Embryonic facial prominence (tissue), 1 donor: ENCODE measurements at regions not wholly inside any gene's neighbourhood (a gene's known extent, or its start where the extent isn't known, plus 50 kb on each side); places are given as distances from the start of the nearest gene placed in this dataset.

Experiments
- DNase-seq: peaks from one replicate; pipeline ENCODE4 v3.0.0-alpha.2; 2016; ENCODE audit errors: extremely low spot score

DNA sequence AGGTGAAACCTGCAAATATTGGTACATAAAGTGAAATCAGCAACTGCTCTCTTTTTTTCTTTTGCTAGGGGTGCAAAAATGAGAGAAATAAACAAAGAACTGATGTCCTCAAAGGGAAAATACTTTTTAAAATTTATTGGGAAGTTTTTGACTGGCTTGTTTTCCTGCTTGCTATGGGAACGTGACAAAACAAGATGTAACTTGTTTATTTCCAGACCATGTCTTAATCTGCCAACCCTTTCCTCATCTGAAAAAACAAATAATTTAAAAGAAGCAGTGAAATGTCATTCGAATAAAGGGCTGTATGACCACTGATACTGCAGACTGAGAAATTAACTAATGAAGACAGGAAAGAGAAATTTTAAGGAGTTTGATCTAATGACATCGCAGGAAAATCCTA, 221.9 kb downstream of the CBLN4 start:
- DNase-seq, result no peak

DNA sequence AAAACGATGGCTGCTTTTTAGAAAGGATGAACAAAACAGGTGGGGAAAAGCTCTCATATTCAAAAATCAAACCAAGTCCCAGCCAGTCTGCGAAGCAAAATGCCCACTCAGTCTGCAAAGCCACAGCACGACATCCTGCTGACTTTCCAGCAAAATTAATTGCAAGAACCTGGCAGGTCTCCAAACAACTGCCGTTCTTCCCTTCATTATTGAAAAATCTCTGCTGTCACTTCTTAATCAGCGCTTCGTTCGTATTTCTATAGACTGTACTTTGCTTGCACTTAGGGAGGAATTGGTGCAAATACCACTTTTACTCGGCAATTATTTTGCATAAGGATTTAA, 222.4 kb downstream of the CBLN4 start:
- no peak for DNase-seq

DNA sequence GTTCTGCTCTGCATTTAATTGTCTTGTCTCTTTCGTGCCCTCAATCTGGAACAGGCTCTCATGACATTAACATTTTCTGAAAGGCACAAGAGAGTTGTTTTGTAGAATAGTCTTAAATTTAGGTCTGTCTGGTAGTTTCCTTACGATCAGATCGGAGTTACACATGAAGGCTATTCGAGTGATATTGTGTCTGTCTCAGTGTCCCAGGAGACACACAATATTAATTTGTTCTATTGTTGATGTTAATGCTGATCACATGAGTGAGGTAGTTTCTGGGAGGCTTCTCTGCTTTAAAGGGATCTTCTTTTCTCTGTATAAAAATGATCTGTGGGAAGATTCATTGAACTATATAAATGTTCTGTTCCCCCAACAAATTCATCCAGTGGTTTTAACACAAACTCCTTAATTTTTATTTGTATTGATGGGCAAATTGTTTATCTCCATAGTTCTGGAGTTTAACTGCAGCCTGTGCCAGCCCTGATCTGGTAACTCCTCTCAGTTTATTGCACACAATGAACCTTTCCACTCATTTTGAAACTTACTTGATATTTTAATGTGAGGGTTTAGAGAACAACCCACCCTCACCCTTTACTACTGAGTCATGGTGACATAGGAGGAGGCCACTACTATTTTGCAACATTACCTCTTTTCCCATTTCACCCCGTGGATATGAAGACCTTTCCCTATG, 223.0 kb downstream of the CBLN4 start:
- DNase-seq, result no peak

DNA sequence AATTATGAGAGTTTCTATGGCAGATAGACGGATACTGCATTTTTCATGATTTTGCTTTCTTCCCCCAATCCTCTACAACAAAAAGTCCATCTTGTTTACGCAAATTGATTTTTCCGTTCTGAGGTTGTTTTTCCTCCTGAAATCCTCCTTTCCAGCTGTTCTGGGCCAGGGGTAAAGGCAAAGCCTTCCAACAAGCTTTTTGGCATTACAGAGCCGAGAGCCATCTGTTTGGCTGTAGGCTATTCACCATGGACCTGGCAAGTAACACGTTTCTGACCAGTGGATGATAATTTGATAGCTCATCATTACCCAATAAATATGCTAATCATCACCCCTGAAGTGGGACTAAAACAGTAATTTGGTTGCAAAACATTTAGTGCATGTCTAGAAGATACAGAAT, 226.5 kb downstream of the CBLN4 start:
- DNase-seq, result no peak

DNA sequence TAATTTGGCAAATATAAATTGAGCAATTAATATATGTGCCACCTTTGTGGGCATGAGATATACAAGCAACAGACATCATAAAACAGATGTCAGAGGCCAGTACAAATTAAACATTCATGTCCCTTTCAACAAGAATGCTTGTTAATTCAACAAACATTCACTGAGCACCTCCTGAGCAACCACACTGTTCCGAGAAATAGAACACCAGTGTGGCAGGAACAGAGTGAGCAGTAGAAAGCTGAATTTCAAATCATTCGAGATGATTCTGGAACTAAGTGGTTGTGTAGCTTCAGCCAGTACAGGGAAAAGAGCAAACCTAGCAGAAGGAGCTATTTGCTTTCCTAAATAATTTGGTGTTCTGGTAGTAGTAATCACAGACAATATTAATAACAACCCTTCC, 227.7 kb downstream of the CBLN4 start:
- no peak for DNase-seq

DNA sequence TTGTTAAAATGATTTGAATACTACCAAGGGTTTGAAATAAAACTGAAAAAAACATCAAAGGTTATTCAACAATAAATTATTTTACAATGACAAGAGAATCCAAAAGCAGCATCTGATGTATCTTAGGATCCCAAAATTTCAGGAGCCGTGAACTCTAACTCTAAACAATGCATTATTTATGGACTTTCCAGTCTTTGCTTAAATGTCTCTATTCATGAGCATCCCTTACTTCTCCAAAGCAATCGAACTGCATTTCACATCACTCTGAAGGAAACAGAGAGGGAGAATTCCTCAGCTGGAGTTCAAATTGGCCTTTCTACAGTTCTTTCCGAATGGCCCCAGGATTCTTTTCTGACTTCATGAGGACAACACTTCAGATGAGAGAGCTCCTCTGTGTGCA, 229.1 kb downstream of the CBLN4 start:
- no peak for DNase-seq

DNA sequence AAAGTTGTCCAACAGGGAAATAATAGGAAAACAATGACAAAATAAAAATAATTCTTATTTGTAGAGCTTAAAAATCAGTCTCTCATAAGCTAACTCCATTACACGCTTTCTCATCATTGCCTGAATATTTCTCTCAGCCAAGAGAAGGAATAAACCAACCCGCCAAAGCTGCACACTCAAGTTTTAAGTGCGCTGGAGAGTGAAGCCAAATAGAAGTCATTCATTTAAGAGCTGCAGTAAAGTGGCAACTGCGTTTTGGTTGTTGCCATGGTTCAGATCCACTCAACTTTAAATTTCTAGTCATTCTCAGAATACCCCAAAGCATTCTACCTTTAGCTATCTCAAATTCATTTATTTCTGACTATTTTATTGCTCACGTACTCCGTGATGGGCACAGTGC, 230.7 kb downstream of the CBLN4 start:
- no peak for DNase-seq

DNA sequence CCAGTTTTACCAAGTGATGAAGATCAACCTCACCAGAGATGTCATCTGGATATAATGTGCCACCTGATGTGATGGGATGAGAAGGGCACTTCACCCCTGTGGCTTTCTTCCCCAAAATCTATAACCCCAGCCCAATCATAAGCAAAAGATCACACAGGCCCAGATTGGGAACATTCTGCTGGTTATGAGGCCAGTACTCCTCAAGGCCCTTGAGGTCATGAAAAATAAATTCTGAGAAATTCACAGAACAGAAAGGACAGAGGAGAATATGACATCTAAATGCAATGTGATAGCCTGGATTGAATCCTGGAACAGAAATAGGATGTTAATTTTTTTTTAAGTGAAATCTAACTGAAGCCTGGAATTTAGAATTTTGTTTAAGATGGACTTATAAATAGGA, 243.5 kb downstream of the CBLN4 start:
- DNase-seq, result no peak

DNA sequence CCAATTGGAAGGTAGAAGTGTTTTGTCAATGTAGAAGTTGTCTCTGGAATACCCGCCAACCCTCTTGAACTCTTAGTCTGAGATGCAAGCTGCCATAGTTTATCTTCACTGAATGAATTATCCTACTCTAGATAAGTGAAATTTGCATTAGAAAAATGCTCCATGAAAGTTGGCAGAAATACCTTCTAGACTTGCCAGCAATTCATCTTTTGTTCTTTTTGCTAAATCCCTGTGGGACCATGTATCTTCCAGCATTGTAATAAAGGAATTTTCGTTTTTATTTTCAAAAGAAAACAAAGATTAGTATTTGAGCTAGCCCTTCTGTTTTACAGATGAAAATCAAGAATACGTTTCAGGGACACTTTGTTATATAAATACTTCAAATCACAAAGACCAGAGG, 244.2 kb downstream of the CBLN4 start:
- DNase-seq, result no peak

DNA sequence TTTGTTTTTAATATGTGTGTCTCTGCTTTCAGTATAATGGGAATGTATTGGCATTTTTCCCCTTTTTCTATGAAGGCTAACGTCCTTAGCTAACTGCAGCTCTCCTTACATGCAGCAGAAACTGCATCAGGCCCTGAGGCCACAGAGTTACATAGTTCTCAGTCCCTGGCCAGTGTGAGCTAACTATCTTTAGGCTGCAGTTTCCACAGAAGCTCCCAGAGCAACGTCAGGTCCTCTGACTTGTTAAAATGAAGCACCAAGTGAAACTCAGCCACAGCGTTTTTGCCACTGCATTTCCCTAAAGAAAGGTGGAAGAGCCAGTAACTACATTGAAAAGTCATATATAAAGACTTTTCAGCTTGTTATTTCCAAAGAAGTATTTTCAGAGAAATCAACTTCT, 244.7 kb downstream of the CBLN4 start:
- DNase-seq, result no peak

DNA sequence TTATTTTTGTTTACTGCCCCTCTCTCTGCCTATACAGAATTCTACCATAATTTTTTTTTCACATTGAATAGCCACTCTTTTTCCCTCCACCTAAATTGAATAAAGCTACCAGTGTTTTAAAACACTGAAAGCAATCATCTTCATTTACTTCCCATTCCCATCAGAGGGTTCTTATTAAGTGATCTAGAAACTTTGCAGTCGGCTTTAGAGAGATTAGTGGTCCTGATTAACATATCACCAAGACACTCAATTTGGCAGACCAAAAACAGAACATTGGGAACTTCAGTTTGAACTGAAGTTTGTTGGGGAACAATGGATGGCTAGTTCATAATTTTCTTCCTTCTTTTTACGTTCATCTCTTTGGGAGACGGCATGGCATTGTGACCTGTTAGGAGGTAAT, 249.5 kb downstream of the CBLN4 start:
- DNase-seq, result no peak

DNA sequence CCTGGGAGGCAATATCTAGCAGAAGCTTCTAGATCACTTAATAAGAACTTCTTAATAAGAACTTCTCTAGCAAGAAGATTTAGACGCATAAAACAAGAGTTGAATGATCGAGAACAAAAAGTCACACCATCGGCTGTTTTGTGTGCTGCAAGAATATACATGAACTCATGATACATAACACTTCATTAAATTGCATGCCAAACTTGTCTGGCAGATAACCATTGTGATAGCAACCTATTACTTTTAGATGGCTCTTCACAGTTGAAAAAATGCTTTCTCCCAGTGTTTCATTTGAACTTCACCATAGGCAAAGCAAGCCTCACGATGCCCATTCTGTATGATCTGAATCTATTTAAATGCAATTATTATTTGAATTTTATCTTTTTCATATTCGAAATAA, 249.9 kb downstream of the CBLN4 start:
- no peak for DNase-seq

DNA sequence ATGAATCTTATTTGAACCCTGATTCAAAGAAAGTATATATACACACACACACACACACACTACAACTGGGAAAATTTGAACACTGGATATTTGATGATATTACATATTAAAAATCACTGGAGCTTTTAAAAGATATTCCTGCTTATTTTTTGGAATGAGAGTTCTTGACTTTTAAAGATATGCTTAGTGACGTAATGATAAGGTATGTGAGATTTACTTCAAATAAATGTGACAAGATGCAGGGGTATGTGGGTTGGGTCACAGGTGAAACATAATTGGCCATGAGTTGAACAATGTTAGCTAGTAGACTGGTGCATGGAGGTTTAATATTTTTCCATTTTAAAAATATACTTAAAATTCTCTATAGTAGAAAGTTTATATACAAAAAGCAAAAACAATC, 258.6 kb downstream of the CBLN4 start:
- no peak for DNase-seq

DNA sequence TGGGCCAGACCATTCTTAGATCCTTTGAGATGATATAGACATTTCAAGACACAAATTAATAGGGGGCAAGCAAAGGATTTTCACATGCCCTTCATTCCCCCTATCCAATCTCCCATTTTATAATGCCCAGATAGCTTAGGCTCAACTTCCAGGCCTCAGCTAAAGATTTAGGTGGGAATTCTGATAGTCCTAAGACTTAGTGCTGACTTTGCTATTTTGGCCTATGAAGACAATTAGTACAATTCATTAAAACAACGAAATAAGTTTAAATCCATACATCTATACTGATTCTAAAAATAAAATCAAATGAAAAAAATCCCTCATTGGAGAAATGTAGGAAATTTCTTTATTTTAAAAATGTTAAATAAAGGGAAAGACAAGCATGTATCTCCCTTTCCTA, 259.5 kb downstream of the CBLN4 start:
- no peak for DNase-seq

DNA sequence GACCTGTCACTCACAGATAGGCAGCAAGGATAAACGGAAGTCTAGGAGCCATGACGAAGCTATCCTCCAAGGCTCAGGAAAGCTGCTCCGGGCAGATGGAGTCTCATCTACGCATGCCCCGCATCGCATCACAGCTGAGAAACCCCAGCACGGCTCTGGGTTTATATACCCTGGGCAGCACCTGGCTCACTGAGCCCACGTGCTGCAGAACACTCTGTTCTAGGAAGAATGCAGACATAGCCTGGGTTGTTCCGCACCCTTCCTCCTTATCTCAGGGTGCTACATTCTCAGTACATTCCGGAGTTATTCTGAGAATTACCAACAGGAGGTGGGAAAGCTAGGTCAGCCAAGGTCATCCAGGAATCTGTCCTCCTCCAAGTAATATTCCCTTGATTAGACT, 260.4 kb downstream of the CBLN4 start:
- DNase-seq, result no peak

DNA sequence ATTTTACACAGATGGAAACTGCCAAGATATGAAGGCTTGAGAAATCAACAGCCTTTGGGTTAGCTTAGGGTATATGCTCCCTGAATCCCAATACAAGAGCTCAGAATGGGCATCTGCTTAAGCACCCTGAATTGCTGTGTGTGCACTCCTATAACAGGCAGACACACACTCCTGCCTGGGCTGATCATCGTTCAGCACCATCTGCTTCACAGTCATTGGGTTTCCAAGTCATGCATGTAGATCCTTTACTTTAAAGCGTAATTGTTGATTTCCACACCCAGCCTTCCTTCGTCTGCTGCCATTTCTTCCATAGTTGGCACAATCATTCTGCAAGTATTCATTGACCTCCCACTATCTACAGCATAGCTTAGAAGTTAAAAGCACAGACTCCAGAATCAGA, 263.5 kb downstream of the CBLN4 start:
- DNase-seq, result no peak

DNA sequence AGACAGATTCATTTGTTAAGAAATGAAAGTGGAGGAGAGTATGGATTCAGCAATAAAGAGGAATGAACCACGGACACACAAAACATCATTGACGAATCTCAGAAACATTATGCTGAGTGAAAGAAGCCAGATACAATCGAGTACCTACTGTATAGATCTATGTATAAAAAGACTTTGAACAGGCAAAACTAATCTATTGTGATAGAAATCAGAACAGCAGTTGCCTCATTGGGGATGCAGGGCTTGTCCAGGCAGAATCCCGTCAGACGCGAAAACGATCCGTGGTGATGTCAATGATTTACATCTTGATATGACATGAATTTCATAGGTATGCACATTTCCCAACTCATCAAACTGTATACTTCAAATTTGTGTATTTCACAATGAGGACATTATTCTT, 265.2 kb downstream of the CBLN4 start:
- DNase-seq, result no peak

DNA sequence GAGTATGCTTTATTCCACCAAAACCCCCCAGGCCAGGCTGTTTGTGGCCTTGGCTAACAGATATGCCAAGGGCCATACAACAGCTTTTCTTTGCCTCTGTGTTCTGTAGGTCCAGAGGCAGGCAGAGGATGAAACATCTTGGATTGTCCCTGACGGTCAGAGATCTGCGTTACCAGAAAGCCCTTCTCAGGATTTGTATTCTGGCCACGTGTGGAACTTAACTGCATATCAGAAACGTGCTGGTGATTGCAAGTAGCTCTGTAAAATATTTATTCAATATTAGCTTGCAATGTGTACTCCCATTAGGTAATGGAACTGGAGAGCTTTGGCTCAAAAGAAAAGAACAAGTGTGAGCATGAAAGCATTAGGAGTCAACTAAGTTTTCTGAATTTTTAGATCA, 275.0 kb downstream of the CBLN4 start:
- DNase-seq, result no peak

DNA sequence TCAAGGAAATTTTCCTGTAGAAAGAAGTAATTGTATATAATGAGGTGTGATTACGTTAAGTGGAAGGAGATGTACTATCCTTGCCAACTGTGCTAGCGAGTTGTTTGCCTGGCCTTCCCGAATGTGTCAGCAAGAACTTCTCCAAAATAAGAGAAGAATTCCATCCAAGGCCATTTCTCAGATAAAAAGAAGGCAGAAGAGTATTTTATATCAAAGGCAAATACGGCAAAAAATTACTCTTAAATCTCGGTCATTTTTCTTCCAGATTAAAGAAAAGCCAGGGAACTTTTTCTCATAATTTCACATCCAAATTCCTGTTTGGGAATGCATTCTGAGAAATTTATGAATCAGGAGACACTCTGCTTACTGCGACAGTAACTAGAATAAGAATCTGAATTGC, 290.6 kb downstream of the CBLN4 start:
- DNase-seq, result no peak

DNA sequence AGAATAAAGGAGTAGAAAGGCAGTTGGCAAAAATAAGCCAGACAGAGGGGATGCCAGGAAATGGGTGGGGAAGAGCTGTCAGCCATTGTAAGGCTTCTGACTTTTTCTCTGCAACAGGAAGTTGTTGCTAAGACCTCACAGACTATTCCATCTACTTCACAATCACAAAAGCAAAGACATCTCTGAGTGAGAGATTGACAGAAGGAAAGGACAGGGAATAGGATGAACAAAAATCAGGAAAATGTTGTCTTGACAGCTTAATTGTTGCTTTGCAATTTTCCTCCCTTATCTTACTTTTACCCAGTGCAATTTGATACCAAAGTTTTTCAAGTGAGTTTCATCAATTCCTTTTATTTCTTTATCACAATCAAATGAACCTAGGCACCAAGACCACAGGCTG, 291.2 kb downstream of the CBLN4 start:
- no peak for DNase-seq

DNA sequence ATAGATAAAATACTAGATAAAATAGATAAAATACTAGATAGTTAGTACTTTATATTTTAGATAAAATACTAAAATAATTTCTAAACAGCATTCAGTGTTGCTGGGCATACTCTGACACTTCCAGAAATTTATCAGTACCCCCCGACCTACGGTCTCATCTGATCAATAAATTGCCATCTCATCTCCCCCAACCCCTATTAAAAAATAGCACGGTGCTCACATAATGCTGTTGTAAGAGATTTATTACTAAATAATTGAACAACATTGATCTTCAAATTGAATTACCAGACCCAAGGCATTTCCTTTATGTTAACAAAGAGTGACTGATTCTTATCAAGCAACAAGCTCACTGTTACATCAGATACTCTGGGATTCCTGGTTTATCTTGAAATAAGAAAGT, 300.9 kb downstream of the CBLN4 start:
- no peak for DNase-seq

DNA sequence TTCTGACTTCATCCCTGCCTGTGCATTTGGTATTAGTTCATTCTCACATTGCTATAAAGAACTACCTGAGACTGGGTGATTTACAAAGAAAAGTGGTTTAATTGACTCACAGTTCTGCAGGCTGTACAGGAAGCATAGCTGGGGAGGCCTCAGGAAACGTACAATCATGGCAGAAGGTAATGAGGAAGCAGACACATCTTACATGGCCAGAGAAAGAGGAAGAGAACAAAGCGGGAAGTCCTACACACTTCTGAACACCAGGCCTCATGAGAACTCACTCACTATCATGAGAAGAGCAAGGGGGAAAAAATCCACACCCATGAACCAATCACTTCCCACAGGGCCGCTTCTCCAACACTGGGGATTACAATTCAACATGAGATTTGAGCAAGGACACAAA, 303.9 kb downstream of the CBLN4 start:
- DNase-seq, result no peak

DNA sequence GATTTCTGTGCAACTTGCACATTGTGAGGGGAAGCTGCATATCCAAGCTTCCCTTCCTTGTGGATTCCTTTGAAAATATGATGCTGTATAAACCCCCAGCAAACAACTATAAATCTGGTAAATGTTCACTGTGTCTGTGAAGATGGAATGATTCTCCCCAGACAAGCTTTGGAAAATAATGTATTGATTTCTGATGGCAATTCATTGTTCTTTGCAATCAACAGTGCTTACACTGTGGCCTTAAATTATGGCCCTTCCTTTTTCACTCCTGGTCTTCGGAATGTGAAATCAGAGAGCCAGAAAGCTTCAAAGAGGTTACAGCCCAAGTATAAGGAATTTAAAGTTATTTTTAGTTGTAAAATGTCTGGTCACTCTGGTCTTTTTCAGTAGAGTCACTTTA, 308.8 kb downstream of the CBLN4 start:
- no peak for DNase-seq

DNA sequence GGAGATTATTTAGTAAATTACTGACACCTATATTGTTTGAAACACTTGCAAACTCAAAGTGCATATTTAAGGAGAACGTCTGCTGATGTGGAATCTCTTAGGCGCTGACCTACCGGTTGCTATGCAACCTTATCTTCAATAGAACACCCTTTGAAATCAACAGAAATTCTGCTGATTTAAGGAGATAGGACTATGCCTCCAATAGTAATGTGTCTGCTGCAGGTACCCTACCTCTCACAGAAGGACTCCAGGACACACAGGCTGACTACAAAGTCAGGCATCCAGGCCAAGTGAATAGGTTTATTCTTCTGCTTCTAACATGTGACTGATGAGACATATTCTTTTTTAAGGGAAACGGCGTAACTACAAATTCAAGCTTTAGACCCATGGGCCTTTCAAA, 311.7 kb downstream of the CBLN4 start:
- no peak for DNase-seq

DNA sequence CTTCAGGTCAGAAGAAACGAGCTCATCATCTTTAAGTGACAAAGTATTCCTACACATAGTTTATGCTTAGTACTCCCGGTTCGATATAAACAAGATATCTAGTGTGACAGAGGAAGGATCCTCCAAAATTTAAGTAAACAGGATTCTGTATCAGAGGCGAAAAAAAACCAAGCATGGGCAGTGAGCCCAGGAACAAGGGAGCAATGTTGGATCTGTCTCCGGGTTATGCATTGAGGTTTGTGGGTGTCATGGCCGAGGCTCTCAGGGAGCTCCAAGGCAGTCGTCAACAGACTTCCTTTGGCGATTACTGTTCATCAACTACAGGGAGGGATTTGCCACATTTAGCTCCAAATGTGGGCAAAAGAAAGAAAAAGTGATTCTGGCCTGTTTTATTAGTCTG, 319.5 kb downstream of the CBLN4 start:
- no peak for DNase-seq
